ENCODE measurements at regions not wholly inside any gene's neighbourhood (a gene's known extent, or its start where the extent isn't known, plus 50 kb on each side); places are given as distances from the start of the nearest gene placed in this dataset.

- no peak for FAIRE-seq
- no peak overlapping the region for H3K9ac ChIP-seq (ENCODE audit: insufficient read depth, low read depth, low read length)
- ATAC-seq: no peak
- H3K9me3 ChIP-seq (ENCODE audit: low read length): no peaks in the 10 kb centered on the region
- intact Hi-C loops (cut with micrococcal nuclease; ENCODE audit: unreplicated experiment) (no loop called here), in situ Hi-C loops (cut with HindIII; ENCODE audit: extremely low pct_ligation_motif_present, low pct_unique_long_range_greater_than_20kb) (no loop called here)
- TF ChIP-seq MED8 (CRISPR knock-in tag; IDR thresholded peaks at IDR 0.05; ENCODE audit: insufficient replicate concordance) (no peak), RAD51 (IDR thresholded peaks at IDR 0.05; ENCODE audit: borderline replicate concordance) (no peak), GFI1 (CRISPR knock-in tag; IDR thresholded peaks at IDR 0.05; ENCODE audit: borderline replicate concordance) (no peak), ZNF782 (CRISPR knock-in tag; IDR thresholded peaks at IDR 0.05; ENCODE audit: borderline replicate concordance) (no peak), RBAK (CRISPR knock-in tag; IDR thresholded peaks at IDR 0.05) (no peak), IKZF5 (CRISPR knock-in tag; IDR thresholded peaks at IDR 0.05) (no peak), ZNF672 (CRISPR knock-in tag; IDR thresholded peaks at IDR 0.05) (no peak), IRF2 (CRISPR knock-in tag; IDR thresholded peaks at IDR 0.05) (no peak)
- H3K27me3 ChIP-seq (ENCODE audit: control insufficient read depth in 1 of 2, insufficient read depth in 2 of 2, low read length in 2 of 2): peaks cover 2 to 5% of the 10 kb centered on the region in 2 experiments; a peak in 2 of 5 replicates
- no peaks in the 10 kb centered on the region for H3K4me1 ChIP-seq (ENCODE audit: insufficient read depth, low read length)
- no peak overlapping the region for H3K4me3 ChIP-seq (replicated peaks in 1 of 3; ENCODE audit: insufficient read depth in 1 of 3, low read depth in 2 of 3, low read length in 3 of 3)
- no peaks in the 10 kb centered on the region for H3K36me3 ChIP-seq (replicated peaks in 1 of 2; ENCODE audit: control insufficient read depth in 1 of 2, insufficient read depth in 2 of 2, low read length in 2 of 2)
- CTCF ChIA-PET (ENCODE audit: low intra/inter-chr PET ratio, low total read pairs): no interaction called here
- 0% methylated on average over 3 of the region's 3 CpGs for WGBS (ENCODE audit: low lambda C conversion rate)
- BruUV-seq (replicated peaks): no TSS peak
- POLR2A ChIA-PET: no interaction called here
- H3K27ac ChIP-seq (ENCODE audit: extremely low read length, insufficient read depth, low read length): no peak overlapping the region
- no peak for DNase-seq (ENCODE audit: low spot score)
- no peaks in the 10 kb centered on the region for H4K20me1 ChIP-seq (ENCODE audit: insufficient read depth, low read length)
- H3K79me2 ChIP-seq (ENCODE audit: insufficient read depth, low read length): no peaks in the 10 kb centered on the region
- H2AFZ ChIP-seq (ENCODE audit: low read length): no peak overlapping the region
- no peak overlapping the region for H3K4me2 ChIP-seq (ENCODE audit: low read depth, low read length)
Observed at GRCh38 chr16:5442986-5443385, 345.4 kb upstream of the EEF2KMT start.

GRCh38 chr16:5442054-5442453 lies 344.5 kb upstream of the EEF2KMT start:
- no peaks in the 10 kb centered on the region for H4K20me1 ChIP-seq (ENCODE audit: insufficient read depth, low read length)
- no peak overlapping the region for H3K4me3 ChIP-seq (replicated peaks in 1 of 3; ENCODE audit: insufficient read depth in 1 of 3, low read depth in 2 of 3, low read length in 3 of 3)
- ATAC-seq (no peak), DNase-seq (ENCODE audit: low spot score) (no peak), FAIRE-seq (no peak)
- no peak overlapping the region for H3K4me2 ChIP-seq (ENCODE audit: low read depth, low read length)
- WGBS (ENCODE audit: low lambda C conversion rate): 4% methylated on average over 3 of the region's 3 CpGs
- H3K9me3 ChIP-seq (ENCODE audit: low read length): no peaks in the 10 kb centered on the region
- in situ Hi-C loops (cut with HindIII; ENCODE audit: extremely low pct_ligation_motif_present, low pct_unique_long_range_greater_than_20kb): no loop called here
- no peaks in the 10 kb centered on the region for H3K36me3 ChIP-seq (replicated peaks in 1 of 2; ENCODE audit: control insufficient read depth in 1 of 2, insufficient read depth in 2 of 2, low read length in 2 of 2)
- H3K4me1 ChIP-seq (ENCODE audit: insufficient read depth, low read length): no peaks in the 10 kb centered on the region
- H3K9ac ChIP-seq (ENCODE audit: insufficient read depth, low read depth, low read length): no peak overlapping the region
- POLR2A ChIA-PET: no interaction called here
- H3K27ac ChIP-seq (ENCODE audit: extremely low read length, insufficient read depth, low read length): no peak overlapping the region
- no TSS peak for BruUV-seq (replicated peaks)
- H2AFZ ChIP-seq (ENCODE audit: low read length): no peak overlapping the region
- intact Hi-C loops (cut with micrococcal nuclease; ENCODE audit: unreplicated experiment): no loop called here
- H3K79me2 ChIP-seq (ENCODE audit: insufficient read depth, low read length): no peaks in the 10 kb centered on the region
- CTCF ChIA-PET (ENCODE audit: low intra/inter-chr PET ratio, low total read pairs): no interaction called here
- H3K27me3 ChIP-seq (ENCODE audit: control insufficient read depth in 1 of 2, insufficient read depth in 2 of 2, low read length in 2 of 2): peaks cover 0 to 2% of the 10 kb centered on the region in 2 experiments; a peak in 1 of 5 replicates
- no peak for TF ChIP-seq ZSCAN29 (CRISPR knock-in tag; conservative IDR thresholded peaks at IDR 0.05)
- TF ChIP-seq ZSCAN31 (CRISPR knock-in tag; IDR thresholded peaks at IDR 0.05; ENCODE audit: low read depth): no peak
- no peak for TF ChIP-seq CHCHD3 (CRISPR knock-in tag; IDR thresholded peaks at IDR 0.05)
- TF ChIP-seq RFXAP (CRISPR knock-in tag; IDR thresholded peaks at IDR 0.05; ENCODE audit: borderline replicate concordance): no peak
- TF ChIP-seq ZNF530 (CRISPR knock-in tag; IDR thresholded peaks at IDR 0.05; ENCODE audit: low read depth): no peak
- no peak for TF ChIP-seq TRIM24 (CRISPR knock-in tag; IDR thresholded peaks at IDR 0.05)
- no peak for TF ChIP-seq TBL1XR1 (IDR thresholded peaks at IDR 0.05; ENCODE audit: borderline replicate concordance, low read length, partially characterized antibody)
- TF ChIP-seq, protein P1, sequence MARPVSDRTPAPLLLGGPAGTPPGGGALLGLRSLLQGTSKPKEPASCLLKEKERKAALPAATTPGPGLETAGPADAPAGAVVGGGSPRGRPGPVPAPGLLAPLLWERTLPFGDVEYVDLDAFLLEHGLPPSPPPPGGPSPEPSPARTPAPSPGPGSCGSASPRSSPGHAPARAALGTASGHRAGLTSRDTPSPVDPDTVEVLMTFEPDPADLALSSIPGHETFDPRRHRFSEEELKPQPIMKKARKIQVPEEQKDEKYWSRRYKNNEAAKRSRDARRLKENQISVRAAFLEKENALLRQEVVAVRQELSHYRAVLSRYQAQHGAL (CRISPR knock-in tag; IDR thresholded peaks at IDR 0.05; ENCODE audit: not compliant biosample characterization): no peak
- TF ChIP-seq RFX3 (CRISPR knock-in tag; IDR thresholded peaks at IDR 0.05): no peak
- no peak for TF ChIP-seq ZNF160 (CRISPR knock-in tag; IDR thresholded peaks at IDR 0.05)

All from HepG2 (cell line).